ENCODE measurements at regions not wholly inside any gene's neighbourhood (a gene's known extent, or its start where the extent isn't known, plus 50 kb on each side); places are given as distances from the start of the nearest gene placed in this dataset.

GRCh38 chr1:79777481-79778219 is 771.1 kb upstream of the ADGRL4 start:
- Mint-ChIP-seq H3K27ac (ENCODE audit: unreplicated experiment) (no peak overlapping the region), H3K9me3 (ENCODE audit: low read depth, unreplicated experiment) (no peaks in the 10 kb centered on the region), H3K36me3 (ENCODE audit: insufficient read depth, unreplicated experiment) (no peaks in the 10 kb centered on the region), H3K4me1 (ENCODE audit: low read depth, unreplicated experiment) (no peaks in the 10 kb centered on the region), H3K4me3 (ENCODE audit: low read depth, unreplicated experiment) (no peak overlapping the region), H3K27me3 (ENCODE audit: unreplicated experiment) (no peaks in the 10 kb centered on the region)
- DNase-seq, result no peak
- no TSS peak for BruUV-seq (replicated peaks)
- CTCF ChIA-PET, result no interaction called here
- no peak for TF ChIP-seq CTCF (IDR thresholded peaks at IDR 0.05; ENCODE audit: unreplicated experiment)
- intact Hi-C loops (cut with micrococcal nuclease; ENCODE audit: unreplicated experiment), result no loop called here

- Mint-ChIP-seq H3K36me3 (ENCODE audit: insufficient read depth, unreplicated experiment) (no peaks in the 10 kb centered on the region), H3K27me3 (ENCODE audit: unreplicated experiment) (no peaks in the 10 kb centered on the region), H3K4me3 (ENCODE audit: low read depth, unreplicated experiment) (no peak overlapping the region), H3K9me3 (ENCODE audit: low read depth, unreplicated experiment) (no peaks in the 10 kb centered on the region), H3K27ac (ENCODE audit: unreplicated experiment) (no peak overlapping the region), H3K4me1 (ENCODE audit: low read depth, unreplicated experiment) (no peaks in the 10 kb centered on the region)
- TF ChIP-seq CTCF (IDR thresholded peaks at IDR 0.05; ENCODE audit: unreplicated experiment), result no peak
- intact Hi-C loops (cut with micrococcal nuclease; ENCODE audit: unreplicated experiment), result no loop called here
- no peak for DNase-seq
- CTCF ChIA-PET, result no interaction called here
- no TSS peak for BruUV-seq (replicated peaks)
Measured at GRCh38 chr1:79775402-79775801, 768.9 kb upstream of the ADGRL4 start.

- TF ChIP-seq CTCF (IDR thresholded peaks at IDR 0.05; ENCODE audit: unreplicated experiment), result no peak
- Mint-ChIP-seq H3K9me3 (ENCODE audit: low read depth, unreplicated experiment) (no peaks in the 10 kb centered on the region), H3K36me3 (ENCODE audit: insufficient read depth, unreplicated experiment) (no peaks in the 10 kb centered on the region), H3K4me1 (ENCODE audit: low read depth, unreplicated experiment) (no peaks in the 10 kb centered on the region), H3K27ac (ENCODE audit: unreplicated experiment) (no peak overlapping the region), H3K27me3 (ENCODE audit: unreplicated experiment) (no peaks in the 10 kb centered on the region), H3K4me3 (ENCODE audit: low read depth, unreplicated experiment) (no peak overlapping the region)
- BruUV-seq (replicated peaks), result no TSS peak
- DNase-seq, result no peak
- intact Hi-C loops (cut with micrococcal nuclease; ENCODE audit: unreplicated experiment), result no loop called here
- CTCF ChIA-PET, result no interaction called here
Measured at GRCh38 chr1:79773385-79773784, 766.9 kb upstream of the ADGRL4 start.

- intact Hi-C loops (cut with micrococcal nuclease; ENCODE audit: unreplicated experiment), result no loop called here
- Mint-ChIP-seq H3K36me3 (ENCODE audit: insufficient read depth, unreplicated experiment) (no peaks in the 10 kb centered on the region), H3K27ac (ENCODE audit: unreplicated experiment) (no peak overlapping the region), H3K4me3 (ENCODE audit: low read depth, unreplicated experiment) (no peak overlapping the region), H3K9me3 (ENCODE audit: low read depth, unreplicated experiment) (no peaks in the 10 kb centered on the region), H3K4me1 (ENCODE audit: low read depth, unreplicated experiment) (no peaks in the 10 kb centered on the region), H3K27me3 (ENCODE audit: unreplicated experiment) (no peaks in the 10 kb centered on the region)
- DNase-seq, result no peak
- CTCF ChIA-PET, result no interaction called here
- no TSS peak for BruUV-seq (replicated peaks)
- TF ChIP-seq CTCF (IDR thresholded peaks at IDR 0.05; ENCODE audit: unreplicated experiment), result no peak
Measured at GRCh38 chr1:79762461-79762860, 755.9 kb upstream of the ADGRL4 start.
